ENCODE measurements at regions not wholly inside any gene's neighbourhood (a gene's known extent, or its start where the extent isn't known, plus 50 kb on each side); places are given as distances from the start of the nearest gene placed in this dataset.
A peak's percentile ranks its signal among the peaks of the same experiment; 100 is the strongest.
"Not testable (repeated sequence)": the region's sequence is repeated elsewhere in the genome, so short reads cannot be mapped to it uniquely, and the experiment has no call there.

DNA sequence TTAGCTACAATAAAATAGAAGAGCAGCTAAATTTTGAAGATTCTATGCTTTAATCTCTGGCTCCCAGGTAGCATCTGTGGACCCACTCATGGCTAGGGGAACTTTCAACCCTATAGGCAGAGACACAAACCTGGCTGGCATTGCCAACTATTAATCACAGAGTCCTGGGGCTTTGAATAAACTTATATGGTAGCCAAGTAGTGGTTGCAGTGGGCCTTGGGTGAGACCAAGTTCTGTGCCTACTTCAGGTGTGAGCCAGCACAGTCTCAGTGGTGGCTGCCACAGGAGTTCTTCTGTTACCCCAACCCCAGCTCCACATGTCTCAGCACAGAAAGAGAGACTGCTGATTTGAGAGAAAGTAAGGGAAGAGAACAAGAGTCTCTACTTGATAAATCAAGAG lies 1626.5 kb downstream of the SPATA31A7 start:
- not testable (repeated sequence) for H3K27ac Mint-ChIP-seq

DNA sequence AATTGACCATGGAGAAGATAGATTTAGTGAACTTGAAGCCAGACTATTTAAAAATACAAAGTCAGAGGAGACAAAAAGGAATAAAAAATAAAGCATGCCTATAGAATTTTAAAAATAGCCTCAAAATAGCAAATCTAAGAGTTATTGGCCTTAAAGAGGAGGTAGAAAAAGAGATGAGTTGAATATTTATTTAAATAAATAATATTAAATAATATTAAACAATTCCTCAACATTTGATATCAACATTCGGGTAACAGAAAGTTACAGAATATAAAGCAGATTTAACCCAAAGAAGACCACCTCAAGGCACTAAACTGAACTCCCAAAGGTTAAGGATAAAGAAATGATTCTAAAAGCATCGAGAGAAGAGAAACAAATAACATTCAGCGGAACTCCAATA lies 1627.4 kb downstream of the SPATA31A7 start:
- H3K4me3 Mint-ChIP-seq; H3K27ac Mint-ChIP-seq; H3K4me1 Mint-ChIP-seq (ENCODE audit: low read depth); H3K36me3 Mint-ChIP-seq (ENCODE audit: low read depth); intact Hi-C loops (cut with micrococcal nuclease); H3K9me3 Mint-ChIP-seq: not testable (repeated sequence)
- H3K27me3 Mint-ChIP-seq, result peaks cover 12% of the 10 kb centered on the region

More for the DNA sequence above, 1626.5 kb downstream of the SPATA31A7 start:
- H3K4me3 Mint-ChIP-seq; H3K36me3 Mint-ChIP-seq (ENCODE audit: low read depth); intact Hi-C loops (cut with micrococcal nuclease); H3K4me1 Mint-ChIP-seq (ENCODE audit: low read depth); H3K9me3 Mint-ChIP-seq: not testable (repeated sequence)
- peaks cover 12% of the 10 kb centered on the region for H3K27me3 Mint-ChIP-seq

DNA sequence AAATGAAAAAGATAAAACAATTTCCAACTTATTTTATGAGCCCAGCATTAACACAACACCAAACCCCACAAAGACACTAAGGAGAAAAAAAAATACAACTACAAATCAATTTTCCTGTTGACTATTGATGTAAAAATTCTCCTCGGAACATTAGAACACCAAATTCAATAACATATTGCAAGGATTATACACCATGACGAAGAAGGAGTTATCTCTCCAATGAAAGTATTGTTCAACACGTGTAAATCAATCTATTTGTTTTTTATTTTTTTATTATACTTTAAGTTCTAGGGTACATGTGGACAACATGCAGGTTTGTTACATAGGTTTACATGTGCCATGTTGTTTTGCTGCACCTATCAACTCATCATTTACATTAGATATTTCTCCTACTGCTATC lies 1632.3 kb downstream of the SPATA31A7 start:
- intact Hi-C loops (cut with micrococcal nuclease); H3K36me3 Mint-ChIP-seq (ENCODE audit: low read depth): not testable (repeated sequence)

GRCh38 chr9:62827957-62828907 lies 1638.4 kb downstream of the SPATA31A7 start:
- peaks cover 15% of the 10 kb centered on the region for H3K27me3 Mint-ChIP-seq
- intact Hi-C loops (cut with micrococcal nuclease); H3K4me3 Mint-ChIP-seq; H3K4me1 Mint-ChIP-seq (ENCODE audit: low read depth); H3K27ac Mint-ChIP-seq; H3K9me3 Mint-ChIP-seq; H3K36me3 Mint-ChIP-seq (ENCODE audit: low read depth): not testable (repeated sequence)

More for the DNA sequence above, 1632.3 kb downstream of the SPATA31A7 start:
- H3K9me3 Mint-ChIP-seq; H3K27ac Mint-ChIP-seq; H3K27me3 Mint-ChIP-seq; H3K4me3 Mint-ChIP-seq; H3K4me1 Mint-ChIP-seq (ENCODE audit: low read depth): not testable (repeated sequence)

- H3K9me3 Mint-ChIP-seq; intact Hi-C loops (cut with micrococcal nuclease); H3K27ac Mint-ChIP-seq; H3K4me1 Mint-ChIP-seq (ENCODE audit: low read depth); H3K36me3 Mint-ChIP-seq (ENCODE audit: low read depth); H3K4me3 Mint-ChIP-seq: not testable (repeated sequence)
- H3K27me3 Mint-ChIP-seq, result peaks cover 14% of the 10 kb centered on the region
Observed at GRCh38 chr9:62830829-62831459, 1641.1 kb downstream of the SPATA31A7 start.

DNA sequence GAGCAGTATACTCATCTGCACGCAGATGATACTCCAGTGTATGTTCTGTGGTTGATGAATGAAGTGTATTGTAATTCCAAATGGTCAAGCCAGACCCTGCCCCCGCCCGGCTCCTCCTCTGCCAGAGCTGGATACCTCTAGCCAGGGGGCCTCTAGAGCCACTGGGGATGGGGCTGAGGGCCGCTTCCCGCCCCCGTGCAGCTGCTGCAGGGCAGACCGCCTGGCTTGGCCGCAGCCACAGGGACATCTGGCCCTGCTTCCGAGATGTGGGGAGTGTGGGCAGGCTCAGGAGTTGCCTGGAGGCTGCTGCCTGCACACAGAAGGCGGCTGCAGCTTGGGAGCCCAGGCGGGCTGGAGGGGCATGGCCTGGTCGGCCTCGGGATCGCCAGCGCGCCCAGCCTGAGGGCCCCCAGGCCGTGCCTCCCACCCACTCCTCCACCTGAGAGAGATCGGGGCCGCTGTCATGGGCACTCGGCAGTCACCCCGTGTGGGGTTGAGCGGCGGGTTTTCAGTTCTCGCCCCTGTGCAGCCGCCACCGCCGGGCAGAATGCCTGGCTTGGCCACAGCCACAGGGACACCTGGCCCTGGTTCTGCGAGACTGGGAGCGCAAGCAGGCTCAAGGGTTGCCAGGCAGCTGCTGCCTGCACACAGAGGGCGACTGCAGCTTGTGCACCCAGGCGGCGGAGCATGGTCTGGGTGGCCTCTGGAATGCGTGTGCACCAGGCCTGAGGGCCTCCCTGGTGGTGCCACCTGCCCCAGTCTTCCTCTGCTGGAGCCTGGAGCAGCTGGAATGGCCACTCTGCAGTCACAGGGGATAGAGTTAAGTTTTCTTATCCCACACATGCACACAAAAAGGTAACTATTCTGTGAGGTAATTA lies 1643.7 kb downstream of the SPATA31A7 start:
- intact Hi-C loops (cut with micrococcal nuclease); H3K9me3 Mint-ChIP-seq; H3K4me1 Mint-ChIP-seq (ENCODE audit: low read depth): not testable (repeated sequence)

DNA sequence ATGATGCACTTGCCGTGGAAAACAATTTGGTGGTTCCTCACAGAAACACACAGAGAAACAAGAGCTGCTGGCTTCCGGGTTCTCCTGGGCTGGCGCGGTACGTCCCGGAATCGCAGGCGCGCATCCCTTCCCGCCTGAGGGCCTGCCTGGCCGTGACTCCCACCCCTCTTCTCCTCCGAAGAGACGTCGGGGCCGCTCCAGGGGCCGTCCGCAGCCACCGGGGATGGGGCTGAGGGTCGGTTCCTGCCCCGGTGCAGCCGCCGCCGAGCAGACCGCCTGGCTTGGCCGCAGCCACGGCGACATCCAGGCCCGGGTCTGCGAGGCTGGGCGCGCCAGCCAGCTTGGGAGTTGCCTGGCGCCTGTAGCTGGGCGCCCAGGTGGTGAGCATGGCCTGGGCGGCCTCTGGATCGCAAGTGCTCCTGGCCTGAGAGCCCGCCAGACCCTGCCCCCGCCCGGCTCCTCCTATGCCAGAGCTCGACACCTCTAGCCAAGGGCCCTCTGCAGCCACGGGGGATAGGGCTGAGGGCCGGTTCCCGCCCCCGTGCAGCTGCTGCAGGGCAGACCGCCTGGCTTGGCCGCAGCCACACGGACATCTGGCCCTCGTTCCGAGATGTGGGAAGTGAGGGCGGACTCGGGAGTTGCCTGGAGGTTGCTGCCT lies 1647.5 kb downstream of the SPATA31A7 start:
- H3K9me3 Mint-ChIP-seq; H3K36me3 Mint-ChIP-seq (ENCODE audit: low read depth); intact Hi-C loops (cut with micrococcal nuclease); H3K4me1 Mint-ChIP-seq (ENCODE audit: low read depth); H3K27ac Mint-ChIP-seq: not testable (repeated sequence)
- Mint-ChIP-seq H3K4me3 (peak overlapping the region; percentile 40), H3K27me3 (peaks cover 22% of the 10 kb centered on the region)

More for the DNA sequence above, 1643.7 kb downstream of the SPATA31A7 start:
- H3K36me3 Mint-ChIP-seq (ENCODE audit: low read depth); H3K4me3 Mint-ChIP-seq; H3K27ac Mint-ChIP-seq: not testable (repeated sequence)
- peaks cover 15% of the 10 kb centered on the region for H3K27me3 Mint-ChIP-seq

GRCh38 chr9:62838024-62838718 lies 1648.3 kb downstream of the SPATA31A7 start:
- intact Hi-C loops (cut with micrococcal nuclease); H3K36me3 Mint-ChIP-seq (ENCODE audit: low read depth); H3K9me3 Mint-ChIP-seq; H3K4me1 Mint-ChIP-seq (ENCODE audit: low read depth): not testable (repeated sequence)
- Mint-ChIP-seq H3K27ac (peak overlapping the region; percentile 38), H3K4me3 (peak overlapping the region; percentile 78), H3K27me3 (peaks cover 27% of the 10 kb centered on the region)

DNA sequence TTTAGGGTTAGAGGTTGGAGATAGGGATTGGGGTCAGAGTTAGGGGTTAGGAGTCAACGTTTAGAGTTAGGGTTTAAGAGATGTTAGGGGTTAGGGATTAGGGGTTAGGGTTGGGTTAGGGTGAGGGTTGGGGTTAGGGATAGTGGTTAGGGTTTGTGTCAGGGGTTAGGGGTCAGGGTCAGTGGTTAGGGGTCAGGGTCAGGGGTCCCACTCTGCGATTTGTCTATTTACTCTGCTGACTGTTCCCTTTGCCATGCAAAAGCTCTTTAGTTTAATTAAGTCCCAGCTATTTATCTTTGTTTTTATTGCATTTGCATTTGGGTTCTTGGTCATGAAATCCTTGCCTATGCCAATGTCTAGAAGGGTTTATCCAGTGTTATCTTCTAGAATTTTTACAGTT lies 1649.3 kb downstream of the SPATA31A7 start:
- peaks cover 29% of the 10 kb centered on the region for H3K27me3 Mint-ChIP-seq
- intact Hi-C loops (cut with micrococcal nuclease); H3K36me3 Mint-ChIP-seq (ENCODE audit: low read depth); H3K4me1 Mint-ChIP-seq (ENCODE audit: low read depth); H3K4me3 Mint-ChIP-seq; H3K27ac Mint-ChIP-seq: not testable (repeated sequence)
- H3K9me3 Mint-ChIP-seq, result peaks cover 11% of the 10 kb centered on the region

DNA sequence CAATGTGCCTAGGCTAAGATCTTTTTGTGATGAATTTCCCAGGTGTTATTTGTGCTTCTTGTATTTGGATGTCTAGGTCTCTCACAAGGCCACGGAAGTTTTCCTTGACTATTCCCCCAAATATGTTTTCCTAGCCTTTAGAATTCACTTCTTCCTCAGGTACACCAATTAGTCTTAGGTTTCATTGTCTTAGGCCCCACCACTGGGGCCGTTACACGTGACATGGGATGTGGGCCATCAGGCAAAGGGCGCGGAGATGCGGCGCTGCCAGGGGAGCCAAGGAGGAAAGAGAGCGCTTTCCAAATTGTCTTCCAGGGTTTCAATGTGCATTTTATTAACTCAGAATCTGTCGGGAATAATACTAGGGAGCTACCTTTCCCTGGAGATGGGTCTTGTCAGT lies 1653.3 kb downstream of the SPATA31A7 start:
- intact Hi-C loops (cut with micrococcal nuclease); H3K27ac Mint-ChIP-seq; H3K36me3 Mint-ChIP-seq (ENCODE audit: low read depth); H3K4me1 Mint-ChIP-seq (ENCODE audit: low read depth); H3K4me3 Mint-ChIP-seq: not testable (repeated sequence)
- H3K27me3 Mint-ChIP-seq, result peaks cover 28% of the 10 kb centered on the region
- peaks cover 11% of the 10 kb centered on the region for H3K9me3 Mint-ChIP-seq

DNA sequence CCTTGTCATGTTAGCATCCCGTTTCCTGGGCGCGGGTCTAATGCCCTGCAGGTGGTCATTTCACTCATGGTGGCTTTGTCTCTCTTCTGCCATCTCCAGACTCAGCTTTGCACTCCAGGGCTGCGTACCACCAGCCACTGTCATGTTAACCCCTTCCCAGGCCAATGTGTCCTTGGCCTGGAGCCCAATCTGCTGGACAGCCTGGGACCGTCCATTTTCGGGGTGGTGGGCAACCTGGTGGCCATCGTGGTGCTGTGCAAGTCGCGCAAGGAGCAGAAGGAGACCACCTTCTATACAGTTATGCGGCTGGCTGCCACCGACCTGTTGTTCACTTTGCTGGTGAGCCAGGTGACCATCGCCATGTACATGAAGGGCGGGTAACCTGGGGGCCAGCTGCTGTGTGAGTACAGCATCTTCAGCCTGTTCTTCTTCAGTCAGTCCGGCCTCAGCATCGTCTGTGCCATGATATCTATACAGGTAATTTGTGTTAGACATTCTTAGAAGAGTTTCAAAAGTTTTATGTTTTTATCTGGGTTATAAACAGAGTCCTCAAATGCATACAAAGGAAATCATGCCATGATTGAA lies 1654.0 kb downstream of the SPATA31A7 start:
- Mint-ChIP-seq H3K9me3 (peaks cover 11% of the 10 kb centered on the region), H3K27me3 (peaks cover 24% of the 10 kb centered on the region)
- not testable (repeated sequence) for H3K36me3 Mint-ChIP-seq (ENCODE audit: low read depth)

DNA sequence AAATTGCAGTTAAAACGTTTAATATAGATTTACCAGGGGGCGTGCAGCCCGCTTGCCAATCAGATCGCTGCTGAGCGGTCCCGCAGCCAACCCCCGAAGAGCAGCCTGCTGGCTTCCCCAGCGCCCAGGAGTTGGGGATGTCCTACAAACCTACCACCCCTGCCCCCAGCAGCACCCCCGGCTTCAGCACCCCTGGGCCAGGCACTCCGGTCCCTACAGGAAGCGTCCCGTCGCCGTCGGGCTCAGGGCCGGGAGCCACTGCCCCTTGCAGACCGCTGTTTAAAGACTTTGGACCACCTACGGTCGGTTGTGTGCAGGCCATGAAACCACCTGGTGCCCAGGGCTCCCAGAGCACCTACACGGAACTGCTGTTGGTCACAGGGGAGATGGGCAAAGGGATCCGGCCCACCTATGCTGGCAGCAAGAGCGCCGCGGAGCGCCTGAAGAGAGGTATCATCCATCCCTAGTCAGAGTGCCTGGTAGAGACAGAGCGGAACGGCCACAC lies 1654.9 kb downstream of the SPATA31A7 start:
- H3K4me3 Mint-ChIP-seq; H3K4me1 Mint-ChIP-seq (ENCODE audit: low read depth); H3K36me3 Mint-ChIP-seq (ENCODE audit: low read depth); intact Hi-C loops (cut with micrococcal nuclease); H3K27ac Mint-ChIP-seq: not testable (repeated sequence)
- peaks cover 11% of the 10 kb centered on the region for H3K9me3 Mint-ChIP-seq
- H3K27me3 Mint-ChIP-seq, result peaks cover 21% of the 10 kb centered on the region

More for the DNA sequence above, 1654.0 kb downstream of the SPATA31A7 start:
- intact Hi-C loops (cut with micrococcal nuclease); H3K27ac Mint-ChIP-seq; H3K4me3 Mint-ChIP-seq; H3K4me1 Mint-ChIP-seq (ENCODE audit: low read depth): not testable (repeated sequence)

DNA sequence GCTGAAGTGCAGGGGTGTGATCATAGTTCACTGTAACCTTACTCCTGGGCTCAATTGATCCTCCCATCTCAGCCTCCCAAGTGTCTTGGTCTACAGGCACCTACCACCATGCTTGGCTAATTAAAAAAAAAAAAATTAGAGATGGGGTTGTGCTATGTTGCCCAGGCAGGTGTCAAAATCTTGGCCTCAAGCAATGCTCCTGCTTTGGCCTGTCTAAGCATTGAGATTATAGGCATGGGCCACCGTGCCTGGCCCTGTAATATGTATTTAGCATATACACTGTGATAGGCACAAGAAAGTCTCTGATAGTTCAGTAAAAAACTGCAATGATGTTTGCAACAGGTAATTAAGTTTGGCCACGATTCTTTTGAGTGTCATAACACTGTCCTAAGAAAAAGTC lies 1658.4 kb downstream of the SPATA31A7 start:
- intact Hi-C loops (cut with micrococcal nuclease); H3K4me3 Mint-ChIP-seq; H3K27ac Mint-ChIP-seq; H3K4me1 Mint-ChIP-seq (ENCODE audit: low read depth); H3K36me3 Mint-ChIP-seq (ENCODE audit: low read depth); H3K9me3 Mint-ChIP-seq: not testable (repeated sequence)
- peaks cover 15% of the 10 kb centered on the region for H3K27me3 Mint-ChIP-seq

Data from dendritic cell treated with granulocyte-macrophage colony-stimulating factor and Interleukin-4, amounts not matched to agents 40 ng/mL and 50 ng/mL, for 4 days (primary cell).